ENCODE measurements at regions not wholly inside any gene's neighbourhood (a gene's known extent, or its start where the extent isn't known, plus 50 kb on each side); places are given as distances from the start of the nearest gene placed in this dataset.

- TF ChIP-seq POLR2A (IDR thresholded peaks at IDR 0.05; ENCODE audit: extremely low read depth, insufficient read length): no peak
- no peak for TF ChIP-seq CTCF (IDR thresholded peaks at IDR 0.05; ENCODE audit: low read depth, low read length)
- TF ChIP-seq MAX (IDR thresholded peaks at IDR 0.05; ENCODE audit: low read depth, low read length): no peak
- no peak for TF ChIP-seq MYC (IDR thresholded peaks at IDR 0.05; ENCODE audit: low read depth, low read length)
Measured at GRCh38 chr22:34904486-34904885, 161.5 kb upstream of the ISX start.
